SU-DHL-6 (cell line): ENCODE measurements at regions not wholly inside any gene's neighbourhood (a gene's known extent, or its start where the extent isn't known, plus 50 kb on each side); places are given as distances from the start of the nearest gene placed in this dataset.
"Not testable (repeated sequence)": the region's sequence is repeated elsewhere in the genome, so short reads cannot be mapped to it uniquely, and the experiment has no call there.

Experiments used
- EZH2phosphoT487 ChIP-seq: fragments of 200-600 bp; sonication (generic), shearing (Covaris generic); conservative IDR thresholded peaks from 2 replicates; pipeline ENCODE4 v1.6.1; 2018; ENCODE audit warnings: mild to moderate bottlenecking, antibody characterized with exemption, low read length, moderate library complexity, mixed read lengths
- TF ChIP-seq, protein P1 (sequence below): fragments of 200-600 bp; sonication (generic); IDR thresholded peaks from one replicate; pipeline ENCODE4 v1.5.1; 2017; ENCODE audit warnings: antibody characterized with exemption, mild to moderate bottlenecking, low read length, moderate library complexity; ENCODE audit not compliant: insufficient read depth, poor library complexity, severe bottlenecking

DNA sequence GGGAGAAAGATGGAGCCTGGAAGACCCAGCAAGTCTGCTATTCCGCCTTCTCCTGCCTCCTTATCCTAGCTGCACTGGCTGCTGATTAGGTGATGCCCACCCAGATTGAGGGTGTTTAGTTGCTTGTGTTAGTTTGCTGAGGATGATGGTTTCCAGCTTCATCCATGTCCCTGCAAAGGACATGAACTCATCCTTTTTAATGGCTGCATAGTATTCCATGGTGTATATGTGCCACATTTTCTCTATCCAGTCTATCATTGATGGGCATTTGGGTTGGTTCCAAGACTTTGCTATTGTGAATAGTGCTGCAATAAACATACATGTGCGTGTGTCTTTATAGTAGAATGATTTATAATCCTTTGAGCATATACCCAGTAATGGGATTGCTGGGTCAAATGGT lies 131.7 kb downstream of the KCNA5 start:
- TF ChIP-seq, protein P1, sequence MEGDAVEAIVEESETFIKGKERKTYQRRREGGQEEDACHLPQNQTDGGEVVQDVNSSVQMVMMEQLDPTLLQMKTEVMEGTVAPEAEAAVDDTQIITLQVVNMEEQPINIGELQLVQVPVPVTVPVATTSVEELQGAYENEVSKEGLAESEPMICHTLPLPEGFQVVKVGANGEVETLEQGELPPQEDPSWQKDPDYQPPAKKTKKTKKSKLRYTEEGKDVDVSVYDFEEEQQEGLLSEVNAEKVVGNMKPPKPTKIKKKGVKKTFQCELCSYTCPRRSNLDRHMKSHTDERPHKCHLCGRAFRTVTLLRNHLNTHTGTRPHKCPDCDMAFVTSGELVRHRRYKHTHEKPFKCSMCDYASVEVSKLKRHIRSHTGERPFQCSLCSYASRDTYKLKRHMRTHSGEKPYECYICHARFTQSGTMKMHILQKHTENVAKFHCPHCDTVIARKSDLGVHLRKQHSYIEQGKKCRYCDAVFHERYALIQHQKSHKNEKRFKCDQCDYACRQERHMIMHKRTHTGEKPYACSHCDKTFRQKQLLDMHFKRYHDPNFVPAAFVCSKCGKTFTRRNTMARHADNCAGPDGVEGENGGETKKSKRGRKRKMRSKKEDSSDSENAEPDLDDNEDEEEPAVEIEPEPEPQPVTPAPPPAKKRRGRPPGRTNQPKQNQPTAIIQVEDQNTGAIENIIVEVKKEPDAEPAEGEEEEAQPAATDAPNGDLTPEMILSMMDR, result not testable (repeated sequence)
- TF ChIP-seq EZH2phosphoT487, result not testable (repeated sequence)
